ENCODE measurements at regions not wholly inside any gene's neighbourhood (a gene's known extent, or its start where the extent isn't known, plus 50 kb on each side); places are given as distances from the start of the nearest gene placed in this dataset.

GRCh38 chr1:73778471-73778870 lies 419.5 kb downstream of the LRRIQ3 start:
- TF ChIP-seq ZNF274 (IDR thresholded peaks at IDR 0.05; ENCODE audit: low read depth, low read length), result no peak
- TF ChIP-seq SUZ12 (IDR thresholded peaks at IDR 0.05; ENCODE audit: extremely low read depth, insufficient read depth, insufficient read length), result no peak
- no peak for TF ChIP-seq YY1 (IDR thresholded peaks at IDR 0.05; ENCODE audit: insufficient read depth, insufficient read length)

All from NT2/D1 (cell line).